Adrenal gland (tissue), 5 donors: ENCODE measurements at regions not wholly inside any gene's neighbourhood (a gene's known extent, or its start where the extent isn't known, plus 50 kb on each side); places are given as distances from the start of the nearest gene placed in this dataset.

Experiments used
- POLR2A ChIP-seq, 2 donors: fragments of 450-650 bp; IDR thresholded peaks; one replicate each; pipeline ENCODE4 v1.6.1; 2017; ENCODE audit warnings: antibody characterized with exemption in 2 of 2, mild to moderate bottlenecking in 2 of 2, moderate library complexity in 1 of 2
- TF ChIP-seq, protein P1 (sequence below), 6 experiments: fragments of 450-650 bp in 4 of 6; fragments of 200-600 bp in 2 of 6; sonication (generic) in 1 of 6; IDR thresholded peaks; 1 replicate in 5 of 6; 2 replicates in 1 of 6; pipeline versions ENCODE4 v1.5.1 to v1.8.0; 2016 to 2021; ENCODE audit warnings: antibody characterized with exemption in 6 of 6, mild to moderate bottlenecking in 2 of 6, moderate library complexity in 1 of 6
- donor health status: DM: no; HTN: no; CAD: no.

DNA sequence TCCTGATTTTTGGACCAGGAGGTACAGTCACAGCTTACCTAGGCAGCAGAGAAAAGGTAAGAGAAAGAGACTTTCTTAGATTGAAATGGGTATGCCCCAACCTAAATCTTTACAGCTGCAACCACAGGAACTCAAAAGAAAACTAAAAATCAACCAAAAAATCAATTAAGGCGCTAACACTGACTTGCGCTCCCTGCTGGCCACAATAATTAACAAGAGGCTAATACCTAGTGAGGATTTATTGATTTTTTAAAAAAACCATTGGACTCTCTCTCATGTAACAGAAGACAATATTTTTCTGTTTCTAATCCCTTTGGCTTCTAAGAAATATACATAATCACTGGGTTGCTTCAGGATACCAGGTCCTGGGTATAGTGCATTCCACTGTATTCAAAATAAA, 153.9 kb upstream of the TENM3 start:
- TF ChIP-seq, protein P1, sequence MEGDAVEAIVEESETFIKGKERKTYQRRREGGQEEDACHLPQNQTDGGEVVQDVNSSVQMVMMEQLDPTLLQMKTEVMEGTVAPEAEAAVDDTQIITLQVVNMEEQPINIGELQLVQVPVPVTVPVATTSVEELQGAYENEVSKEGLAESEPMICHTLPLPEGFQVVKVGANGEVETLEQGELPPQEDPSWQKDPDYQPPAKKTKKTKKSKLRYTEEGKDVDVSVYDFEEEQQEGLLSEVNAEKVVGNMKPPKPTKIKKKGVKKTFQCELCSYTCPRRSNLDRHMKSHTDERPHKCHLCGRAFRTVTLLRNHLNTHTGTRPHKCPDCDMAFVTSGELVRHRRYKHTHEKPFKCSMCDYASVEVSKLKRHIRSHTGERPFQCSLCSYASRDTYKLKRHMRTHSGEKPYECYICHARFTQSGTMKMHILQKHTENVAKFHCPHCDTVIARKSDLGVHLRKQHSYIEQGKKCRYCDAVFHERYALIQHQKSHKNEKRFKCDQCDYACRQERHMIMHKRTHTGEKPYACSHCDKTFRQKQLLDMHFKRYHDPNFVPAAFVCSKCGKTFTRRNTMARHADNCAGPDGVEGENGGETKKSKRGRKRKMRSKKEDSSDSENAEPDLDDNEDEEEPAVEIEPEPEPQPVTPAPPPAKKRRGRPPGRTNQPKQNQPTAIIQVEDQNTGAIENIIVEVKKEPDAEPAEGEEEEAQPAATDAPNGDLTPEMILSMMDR (IDR thresholded peaks at IDR 0.05) = no peak
- no peak for TF ChIP-seq POLR2A (IDR thresholded peaks at IDR 0.05)
